ENCODE measurements at regions not wholly inside any gene's neighbourhood (a gene's known extent, or its start where the extent isn't known, plus 50 kb on each side); places are given as distances from the start of the nearest gene placed in this dataset.

- no peak for DNase-seq (ENCODE audit: low read depth)
- no peak for TF ChIP-seq CTCF (IDR thresholded peaks at IDR 0.05; ENCODE audit: control insufficient read depth, insufficient read depth, low read depth, low read length, missing control alignments)
- H3K4me3 ChIP-seq (ENCODE audit: control insufficient read depth, low read depth, low read length): no peak overlapping the region
These were observed 183.6 kb upstream of the PROK2 start for GRCh38 chr3:71968544-71968943.

GRCh38 chr3:71966185-71966584, 181.2 kb upstream of the PROK2 start:
- no peak overlapping the region for H3K4me3 ChIP-seq (ENCODE audit: control insufficient read depth, low read depth, low read length)
- TF ChIP-seq CTCF (IDR thresholded peaks at IDR 0.05; ENCODE audit: control insufficient read depth, insufficient read depth, low read depth, low read length, missing control alignments): no peak
- no peak for DNase-seq (ENCODE audit: low read depth)

GRCh38 chr3:71964170-71964569, 179.2 kb upstream of the PROK2 start:
- TF ChIP-seq CTCF (IDR thresholded peaks at IDR 0.05; ENCODE audit: control insufficient read depth, insufficient read depth, low read depth, low read length, missing control alignments): no peak
- H3K4me3 ChIP-seq (ENCODE audit: control insufficient read depth, low read depth, low read length): no peak overlapping the region
- DNase-seq (ENCODE audit: low read depth): no peak

- no peak overlapping the region for H3K4me3 ChIP-seq (ENCODE audit: control insufficient read depth, low read depth, low read length)
- no peak for DNase-seq (ENCODE audit: low read depth)
- TF ChIP-seq CTCF (IDR thresholded peaks at IDR 0.05; ENCODE audit: control insufficient read depth, insufficient read depth, low read depth, low read length, missing control alignments): no peak
These were observed 177.8 kb upstream of the PROK2 start for GRCh38 chr3:71962561-71963240.

GRCh38 chr3:71961891-71962290, 176.9 kb upstream of the PROK2 start:
- H3K4me3 ChIP-seq (ENCODE audit: control insufficient read depth, low read depth, low read length): no peak overlapping the region
- TF ChIP-seq CTCF (IDR thresholded peaks at IDR 0.05; ENCODE audit: control insufficient read depth, insufficient read depth, low read depth, low read length, missing control alignments): no peak
- DNase-seq (ENCODE audit: low read depth): no peak

- TF ChIP-seq CTCF (IDR thresholded peaks at IDR 0.05; ENCODE audit: control insufficient read depth, insufficient read depth, low read depth, low read length, missing control alignments): no peak
- DNase-seq (ENCODE audit: low read depth): no peak
- no peak overlapping the region for H3K4me3 ChIP-seq (ENCODE audit: control insufficient read depth, low read depth, low read length)
These were observed 176.4 kb upstream of the PROK2 start for GRCh38 chr3:71961378-71961777.

Data from AG09309 (cell line).